ENCODE measurements at regions not wholly inside any gene's neighbourhood (a gene's known extent, or its start where the extent isn't known, plus 50 kb on each side); places are given as distances from the start of the nearest gene placed in this dataset.

DNA sequence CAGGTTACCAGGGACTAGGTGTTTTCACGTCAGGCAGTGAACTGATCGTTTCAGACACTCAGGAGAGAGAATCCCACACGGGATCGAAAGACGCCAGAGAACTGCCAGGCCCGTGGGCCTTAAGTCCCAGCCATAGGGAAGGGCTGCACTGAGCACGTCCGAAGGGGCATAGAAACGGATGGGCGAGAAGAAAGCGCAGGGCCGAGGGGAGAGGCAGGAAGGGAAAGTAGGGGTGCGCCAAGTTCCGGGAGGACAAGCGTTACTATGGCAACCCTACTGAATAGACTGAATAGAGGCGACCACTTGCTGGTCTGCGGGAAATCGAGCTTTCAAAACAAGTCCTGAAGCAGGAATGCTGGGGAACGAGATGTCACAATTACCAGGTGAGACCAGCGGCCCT is 421.3 kb upstream of the NUPR2 start:
- POLR2A ChIA-PET (ENCODE audit: partially characterized antibody): no interaction called here
- H2AFZ ChIP-seq (ENCODE audit: low read length): no peak overlapping the region
- no peak for TF ChIP-seq CHD1 (IDR thresholded peaks at IDR 0.05; ENCODE audit: low read depth, low read length)
- TF ChIP-seq POLR2AphosphoS5 (IDR thresholded peaks at IDR 0.05; ENCODE audit: low read depth, low read length): no peak
- no peak for TF ChIP-seq SIX5 (IDR thresholded peaks at IDR 0.05; ENCODE audit: low read depth, low read length)
- TF ChIP-seq GABPA (IDR thresholded peaks at IDR 0.05; ENCODE audit: borderline replicate concordance, insufficient read depth, low read length): no peak
- TF ChIP-seq CHD2 (IDR thresholded peaks at IDR 0.05; ENCODE audit: low read length): no peak
- no peak for TF ChIP-seq SAP30 (IDR thresholded peaks at IDR 0.05; ENCODE audit: insufficient read depth, insufficient replicate concordance, low read length)
- TF ChIP-seq RBBP5 (IDR thresholded peaks at IDR 0.05; ENCODE audit: borderline replicate concordance, low read depth, low read length): no peak
- TF ChIP-seq, protein P1, sequence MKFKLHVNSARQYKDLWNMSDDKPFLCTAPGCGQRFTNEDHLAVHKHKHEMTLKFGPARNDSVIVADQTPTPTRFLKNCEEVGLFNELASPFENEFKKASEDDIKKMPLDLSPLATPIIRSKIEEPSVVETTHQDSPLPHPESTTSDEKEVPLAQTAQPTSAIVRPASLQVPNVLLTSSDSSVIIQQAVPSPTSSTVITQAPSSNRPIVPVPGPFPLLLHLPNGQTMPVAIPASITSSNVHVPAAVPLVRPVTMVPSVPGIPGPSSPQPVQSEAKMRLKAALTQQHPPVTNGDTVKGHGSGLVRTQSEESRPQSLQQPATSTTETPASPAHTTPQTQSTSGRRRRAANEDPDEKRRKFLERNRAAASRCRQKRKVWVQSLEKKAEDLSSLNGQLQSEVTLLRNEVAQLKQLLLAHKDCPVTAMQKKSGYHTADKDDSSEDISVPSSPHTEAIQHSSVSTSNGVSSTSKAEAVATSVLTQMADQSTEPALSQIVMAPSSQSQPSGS (IDR thresholded peaks at IDR 0.05; ENCODE audit: low read length): no peak
- no peak for TF ChIP-seq TAF7 (optimal IDR thresholded peaks at IDR 0.05; ENCODE audit: borderline replicate concordance, low read depth, low read length)
- TF ChIP-seq RXRA (IDR thresholded peaks at IDR 0.05; ENCODE audit: insufficient read depth, low read depth, low read length): no peak
- TF ChIP-seq SP1 (IDR thresholded peaks at IDR 0.05; ENCODE audit: low read depth, low read length): no peak
- TF ChIP-seq BRCA1 (IDR thresholded peaks at IDR 0.05; ENCODE audit: low read depth, low read length): no peak
- no peak for TF ChIP-seq KDM4A (IDR thresholded peaks at IDR 0.05; ENCODE audit: low read depth, low read length, severe bottlenecking)
- TF ChIP-seq BCL11A (IDR thresholded peaks at IDR 0.05; ENCODE audit: low read depth in 2 of 2, low read length in 2 of 2): no peak

More for the DNA sequence above, 421.3 kb upstream of the NUPR2 start:
- FAIRE-seq (no peak), DNase-seq (ENCODE audit: low read depth in 1 of 2, low spot score in 2 of 2) (no peak)
- H4K8ac ChIP-seq (ENCODE audit: extremely low read depth, insufficient read depth, low read length): no peak overlapping the region
- no peaks in the 10 kb centered on the region for H3K79me1 ChIP-seq (ENCODE audit: low read depth, low read length)
- H3K23me2 ChIP-seq (ENCODE audit: low read depth, low read length): no peaks in the 10 kb centered on the region
- WGBS, 2 experiments (ENCODE audit: extremely low coverage in 1 of 2, insufficient coverage in 1 of 2, insufficient read length in 1 of 2, insufficient replicate concordance in 2 of 2, low coverage in 1 of 2, low lambda C conversion rate in 2 of 2, missing lambda C conversion rate in 1 of 2): 90% methylated on average over 19 of the region's 20 CpGs; no CpG with 5 or more reads in 1 of the 2 experiments
- H3K23ac ChIP-seq (ENCODE audit: insufficient read length): no peak overlapping the region
- no peak overlapping the region for H2AK5ac ChIP-seq (ENCODE audit: low read depth, low read length)
- no peak overlapping the region for H2BK120ac ChIP-seq (replicated peaks; ENCODE audit: low read depth, low read length)
- H2BK20ac ChIP-seq (ENCODE audit: low read length): no peak overlapping the region
- no peak overlapping the region for H3K4me3 ChIP-seq (ENCODE audit: extremely low read depth in 1 of 4, insufficient read depth in 2 of 4, low read depth in 3 of 4, low read length in 4 of 4)
- no peak overlapping the region for H3K4me2 ChIP-seq (ENCODE audit: insufficient read depth in 1 of 2, low read depth in 2 of 2, low read length in 2 of 2)
- peaks cover 68 to 80% of the 10 kb centered on the region in 2 experiments for H3K9me3 ChIP-seq (ENCODE audit: insufficient read depth in 2 of 2, low read depth in 1 of 2, low read length in 1 of 2)
- H3K36me3 ChIP-seq (ENCODE audit: control insufficient read depth in 2 of 4, insufficient read depth in 4 of 4, low read length in 3 of 4): no peaks in the 10 kb centered on the region
- no peaks in the 10 kb centered on the region for H3K79me2 ChIP-seq (ENCODE audit: control insufficient read depth in 1 of 2, insufficient read depth in 2 of 2, low read length in 2 of 2)
- H4K20me1 ChIP-seq (replicated peaks in 1 of 2; ENCODE audit: control insufficient read depth in 1 of 2, insufficient read depth in 2 of 2, low read length in 2 of 2): no peaks in the 10 kb centered on the region
- no peak overlapping the region for H3K9ac ChIP-seq (replicated peaks in 1 of 4; ENCODE audit: extremely low read depth in 1 of 4, low read depth in 3 of 4, low read length in 3 of 4)
- H3K4me1 ChIP-seq (replicated peaks in 1 of 4; ENCODE audit: control insufficient read depth in 3 of 4, insufficient read depth in 4 of 4, low read length in 3 of 4): no peaks in the 10 kb centered on the region
- H3K27ac ChIP-seq (ENCODE audit: low read depth, low read length): no peak overlapping the region
- no peak overlapping the region for H4K5ac ChIP-seq (ENCODE audit: insufficient read length, low read depth, low read length)
- H3K56ac ChIP-seq (replicated peaks; ENCODE audit: insufficient read length, low read depth, low read length): no peak overlapping the region
- no peak overlapping the region for H2BK12ac ChIP-seq (ENCODE audit: low read depth, low read length)
- no peak overlapping the region for H3K18ac ChIP-seq (ENCODE audit: extremely low read depth, low read length)
- no peak overlapping the region for H2BK15ac ChIP-seq (ENCODE audit: low read length)
- H2BK5ac ChIP-seq (ENCODE audit: low read depth, low read length): no peak overlapping the region
- no peak overlapping the region for H3K14ac ChIP-seq (ENCODE audit: insufficient read length)
- no peaks in the 10 kb centered on the region for H3K27me3 ChIP-seq (replicated peaks in 1 of 4; ENCODE audit: control insufficient read depth in 3 of 4, extremely low read depth in 1 of 4, insufficient read depth in 3 of 4, low read length in 3 of 4)
- no peak overlapping the region for H3K4ac ChIP-seq (replicated peaks; ENCODE audit: insufficient read length, low read depth, low read length)
- no peak overlapping the region for H4K91ac ChIP-seq (replicated peaks; ENCODE audit: insufficient read length, low read length)
- CTCF ChIA-PET (ENCODE audit: partially characterized antibody): no interaction called here

All from H1 (cell line).